ENCODE measurements at regions not wholly inside any gene's neighbourhood (a gene's known extent, or its start where the extent isn't known, plus 50 kb on each side); places are given as distances from the start of the nearest gene placed in this dataset.

- TF ChIP-seq ZFX (IDR thresholded peaks at IDR 0.05): no peak
- no peak for TF ChIP-seq CTCF (conservative IDR thresholded peaks at IDR 0.05)
- no peak overlapping the region for H3K27ac ChIP-seq
Measured at GRCh38 chr4:1462009-1462767, 55.9 kb upstream of the NKX1-1 start.

- no peak for TF ChIP-seq CTCF (conservative IDR thresholded peaks at IDR 0.05)
- TF ChIP-seq ZFX (IDR thresholded peaks at IDR 0.05): no peak
- no peak overlapping the region for H3K27ac ChIP-seq
Measured at GRCh38 chr4:1460967-1461868, 55.0 kb upstream of the NKX1-1 start.

GRCh38 chr4:1459722-1460511 lies 53.7 kb upstream of the NKX1-1 start:
- TF ChIP-seq CTCF (conservative IDR thresholded peaks at IDR 0.05): no peak
- no peak overlapping the region for H3K27ac ChIP-seq

- no peak for TF ChIP-seq CTCF (conservative IDR thresholded peaks at IDR 0.05)
- TF ChIP-seq ZFX (IDR thresholded peaks at IDR 0.05): no peak
- no peak overlapping the region for H3K27ac ChIP-seq
Measured at GRCh38 chr4:1459081-1459721, 53.0 kb upstream of the NKX1-1 start.

GRCh38 chr4:1458581-1458980 lies 52.3 kb upstream of the NKX1-1 start:
- TF ChIP-seq ZFX (IDR thresholded peaks at IDR 0.05) (no peak), CTCF (conservative IDR thresholded peaks at IDR 0.05) (no peak)
- H3K27ac ChIP-seq: no peak overlapping the region

All from C4-2B (cell line).